ENCODE measurements at regions not wholly inside any gene's neighbourhood (a gene's known extent, or its start where the extent isn't known, plus 50 kb on each side); places are given as distances from the start of the nearest gene placed in this dataset.
"Not testable (repeated sequence)": the region's sequence is repeated elsewhere in the genome, so short reads cannot be mapped to it uniquely, and the experiment has no call there.

DNA sequence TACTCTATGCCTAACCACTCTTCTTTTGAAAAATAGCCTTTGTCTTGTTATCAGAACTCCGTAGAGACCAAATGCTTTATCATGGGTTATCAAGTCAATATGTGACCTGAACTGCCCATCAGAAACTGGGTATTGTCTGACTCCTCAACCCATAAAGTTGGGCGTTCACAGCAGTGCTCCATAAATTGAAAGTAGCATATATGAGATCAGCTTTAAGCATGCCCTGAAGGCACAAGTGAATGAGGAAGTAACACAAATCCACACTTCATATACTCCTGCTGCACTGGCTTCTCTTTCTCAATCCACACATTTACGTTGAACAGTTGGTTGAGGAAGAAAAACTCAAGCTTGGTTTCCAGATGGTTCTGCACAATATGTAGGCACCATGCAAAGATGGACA is 1106.0 kb downstream of the STIM2 start:
- DNase-seq: no peak
- TF ChIP-seq GATA1 (IDR thresholded peaks at IDR 0.05; ENCODE audit: low read depth, low read length) (no peak), POLR2A (IDR thresholded peaks at IDR 0.05; ENCODE audit: low read length) (no peak)

DNA sequence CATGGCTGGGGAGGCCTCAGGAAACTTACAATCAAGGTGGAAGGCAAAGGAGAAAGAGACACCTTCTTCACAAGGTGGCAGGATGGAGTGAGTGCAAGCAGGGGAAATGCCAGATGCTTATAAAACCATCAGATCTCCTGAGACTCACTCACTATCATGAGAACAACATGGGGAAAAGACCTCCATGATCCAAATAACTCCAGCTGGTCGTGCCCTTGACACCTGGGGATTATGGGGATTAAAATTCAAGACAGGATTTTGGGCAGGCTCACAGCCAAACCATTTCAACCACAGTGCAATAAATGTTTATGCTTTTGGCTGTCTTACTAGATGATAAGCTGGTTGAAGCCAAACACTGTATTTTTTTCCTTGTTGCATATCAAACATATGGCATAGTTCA is 1112.4 kb downstream of the STIM2 start:
- no peak for TF ChIP-seq GATA1 (IDR thresholded peaks at IDR 0.05; ENCODE audit: low read depth, low read length)
- no peak for TF ChIP-seq POLR2A (IDR thresholded peaks at IDR 0.05; ENCODE audit: low read length)
- DNase-seq: no peak

DNA sequence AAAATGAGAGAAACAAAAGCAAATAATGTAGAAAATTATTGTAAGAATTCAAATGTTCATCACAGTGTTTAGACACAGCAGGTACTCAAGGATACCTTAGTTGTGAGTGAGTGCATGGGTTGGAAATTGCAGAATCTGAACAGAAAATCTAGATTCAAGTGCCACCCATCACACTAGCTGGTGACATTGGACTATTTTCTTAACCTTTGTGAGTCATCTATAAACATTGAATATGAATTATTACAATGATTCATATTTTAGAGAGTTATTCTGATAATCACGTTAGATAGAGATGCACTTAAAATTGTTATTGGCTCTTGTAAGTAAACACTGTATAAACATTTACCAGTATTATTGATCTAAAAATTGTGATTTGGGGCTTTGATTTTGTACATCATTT is 1113.1 kb downstream of the STIM2 start:
- TF ChIP-seq POLR2A (IDR thresholded peaks at IDR 0.05; ENCODE audit: low read length) (no peak), GATA1 (IDR thresholded peaks at IDR 0.05; ENCODE audit: low read depth, low read length) (no peak)
- no peak for DNase-seq

DNA sequence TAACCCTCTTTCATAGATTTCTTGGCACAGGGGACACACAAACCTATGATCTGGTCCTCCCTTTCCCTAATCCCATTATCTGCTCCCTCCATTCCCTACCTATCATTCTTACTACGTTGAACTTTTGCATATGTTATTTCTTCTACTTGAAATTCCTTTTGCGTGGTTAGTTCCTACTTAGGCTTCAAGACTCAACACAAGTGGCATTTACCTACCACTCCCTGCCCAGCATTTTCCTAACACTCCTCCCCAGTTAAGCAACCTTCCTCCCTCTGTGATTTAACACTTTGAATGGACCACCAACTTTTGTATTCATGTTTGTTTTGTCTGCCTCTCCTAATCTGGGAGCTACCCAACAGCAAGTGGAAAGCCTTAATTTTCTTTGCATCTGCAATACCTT is 1113.7 kb downstream of the STIM2 start:
- TF ChIP-seq GATA1 (IDR thresholded peaks at IDR 0.05; ENCODE audit: low read depth, low read length) (no peak), POLR2A (IDR thresholded peaks at IDR 0.05; ENCODE audit: low read length) (no peak)
- no peak for DNase-seq

DNA sequence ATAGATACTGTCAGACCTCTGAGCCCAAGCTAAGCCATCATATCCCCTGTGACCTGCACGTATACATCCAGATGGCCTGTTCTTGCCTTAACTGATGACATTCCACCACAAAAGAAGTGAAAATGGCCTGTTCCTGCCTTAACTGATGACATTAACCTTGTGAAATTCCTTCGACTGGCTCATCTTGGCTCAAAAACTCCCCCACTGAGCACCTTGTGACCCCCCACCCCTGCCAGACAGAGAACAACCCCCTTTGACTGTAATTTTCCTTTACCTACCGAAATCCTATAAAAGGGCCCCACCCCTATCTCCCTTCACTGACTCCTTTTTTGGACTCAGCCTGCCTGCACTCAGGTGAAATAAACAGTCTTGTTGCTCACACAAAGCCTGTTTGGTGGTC is 1114.2 kb downstream of the STIM2 start:
- not testable (repeated sequence) for DNase-seq

DNA sequence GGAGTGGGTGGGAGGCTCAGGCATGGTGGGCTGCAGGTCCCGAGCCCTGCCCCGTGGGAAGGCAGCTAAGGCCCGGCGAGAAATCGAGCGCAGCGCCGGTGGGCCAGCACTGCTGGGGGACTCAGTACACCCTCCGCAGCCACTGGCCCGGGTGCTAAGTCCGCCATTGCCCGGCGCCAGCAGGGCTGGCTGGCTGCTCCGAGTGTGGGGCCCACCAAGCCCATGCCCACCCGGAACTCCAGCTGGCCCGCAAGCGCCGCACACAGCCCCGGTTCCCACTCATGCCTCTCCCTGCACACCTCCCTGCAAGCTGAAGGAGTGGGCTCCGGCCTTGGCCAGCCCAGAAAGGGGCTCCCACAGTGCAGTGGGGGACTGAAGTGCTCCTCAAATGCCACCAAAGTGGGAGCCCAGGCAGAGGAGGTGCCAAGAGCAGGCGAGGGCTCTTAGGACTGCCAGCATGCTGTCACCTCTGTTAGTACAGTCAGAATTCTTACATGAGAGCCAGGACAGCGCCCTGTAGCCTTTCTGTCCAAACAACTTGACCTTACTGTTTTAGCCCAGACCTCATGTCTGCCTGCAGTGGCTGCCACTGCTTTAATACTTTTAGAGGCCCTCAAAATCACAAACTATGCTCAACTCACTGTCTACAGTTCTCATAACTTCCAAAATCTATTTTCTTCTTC is 1117.9 kb downstream of the STIM2 start:
- not testable (repeated sequence) for DNase-seq

DNA sequence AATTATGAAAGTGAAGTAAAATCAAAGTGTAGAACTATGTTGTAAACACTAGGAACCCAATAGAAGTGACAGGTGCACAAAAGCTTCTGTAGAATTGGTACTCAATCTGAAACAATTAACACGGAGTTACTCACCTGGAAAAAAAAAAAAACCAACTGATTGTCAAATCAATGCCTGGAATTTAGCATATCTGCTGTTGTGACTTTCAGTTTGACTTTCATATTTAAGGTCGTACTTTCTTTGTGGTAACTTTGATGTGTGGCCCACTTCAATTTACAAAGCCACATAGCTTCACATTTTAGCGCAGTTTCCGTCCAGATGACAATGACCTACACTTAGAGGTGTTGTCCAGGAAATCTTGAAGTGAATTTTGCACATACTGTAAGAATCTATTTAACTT is 1124.9 kb downstream of the STIM2 start:
- no peak for TF ChIP-seq GATA1 (IDR thresholded peaks at IDR 0.05; ENCODE audit: low read depth, low read length)
- TF ChIP-seq POLR2A (IDR thresholded peaks at IDR 0.05; ENCODE audit: low read length): no peak
- no peak for DNase-seq

DNA sequence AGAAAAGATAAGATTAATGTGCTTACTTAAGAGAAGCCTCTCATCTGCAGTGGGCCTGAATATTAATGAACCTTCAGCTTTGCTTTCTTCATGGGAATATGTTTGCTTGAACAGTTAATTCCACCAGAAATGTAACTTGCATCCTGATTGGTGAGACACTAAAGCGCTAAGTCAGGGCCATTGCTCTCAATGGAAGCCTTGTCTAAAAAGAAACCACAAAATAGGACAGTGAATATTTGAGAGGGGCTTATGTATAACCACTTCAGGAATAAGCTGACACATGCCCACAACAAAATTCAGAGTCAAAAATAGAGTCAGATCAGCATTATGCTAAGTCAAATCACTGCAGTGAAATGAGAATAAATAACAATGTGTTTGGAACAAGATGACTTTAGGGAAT is 1125.8 kb downstream of the STIM2 start:
- no peak for DNase-seq
- TF ChIP-seq GATA1 (IDR thresholded peaks at IDR 0.05; ENCODE audit: low read depth, low read length) (no peak), POLR2A (IDR thresholded peaks at IDR 0.05; ENCODE audit: low read length) (no peak)

DNA sequence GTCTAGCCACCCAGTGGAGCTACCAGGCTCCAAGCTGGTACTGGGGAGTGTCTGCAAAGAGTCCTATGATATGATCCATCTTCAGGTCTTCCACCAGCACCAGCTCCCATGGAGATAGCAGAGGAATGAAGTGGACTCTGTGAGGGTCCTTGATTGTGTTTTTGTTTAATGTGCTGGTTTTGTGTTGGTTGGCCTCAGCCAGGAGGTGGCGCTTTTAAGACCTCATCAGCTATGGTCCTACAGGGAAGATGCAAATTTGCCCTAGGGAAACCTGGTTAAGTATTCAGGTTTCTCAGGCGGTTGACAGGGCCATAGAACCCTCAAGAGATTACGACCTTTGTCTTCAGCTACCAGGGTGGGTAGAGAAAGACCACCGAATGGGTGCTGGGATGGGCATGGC is 1141.1 kb downstream of the STIM2 start:
- no peak for DNase-seq
- TF ChIP-seq GATA1 (IDR thresholded peaks at IDR 0.05; ENCODE audit: low read depth, low read length): no peak

DNA sequence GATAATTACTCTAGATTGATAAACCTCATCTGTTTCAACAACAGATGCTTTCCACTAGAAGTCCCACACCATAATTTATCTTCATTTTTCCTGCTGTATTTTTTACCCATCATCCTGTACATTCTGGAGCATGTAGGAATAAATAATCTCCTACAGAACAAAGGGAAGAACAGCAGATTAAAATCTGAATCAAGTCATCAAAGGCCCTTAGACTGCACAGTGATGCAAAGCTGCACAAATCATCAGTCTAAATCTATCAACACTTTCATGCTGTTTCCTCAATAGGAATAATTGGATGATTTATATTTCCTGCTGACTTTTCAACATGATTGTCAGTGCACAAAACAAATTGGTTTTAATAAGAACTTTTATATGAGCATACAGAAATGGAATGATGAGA is 1143.9 kb downstream of the STIM2 start:
- TF ChIP-seq GATA1 (IDR thresholded peaks at IDR 0.05; ENCODE audit: low read depth, low read length): no peak
- TF ChIP-seq POLR2A (IDR thresholded peaks at IDR 0.05; ENCODE audit: low read length): no peak
- DNase-seq: no peak

DNA sequence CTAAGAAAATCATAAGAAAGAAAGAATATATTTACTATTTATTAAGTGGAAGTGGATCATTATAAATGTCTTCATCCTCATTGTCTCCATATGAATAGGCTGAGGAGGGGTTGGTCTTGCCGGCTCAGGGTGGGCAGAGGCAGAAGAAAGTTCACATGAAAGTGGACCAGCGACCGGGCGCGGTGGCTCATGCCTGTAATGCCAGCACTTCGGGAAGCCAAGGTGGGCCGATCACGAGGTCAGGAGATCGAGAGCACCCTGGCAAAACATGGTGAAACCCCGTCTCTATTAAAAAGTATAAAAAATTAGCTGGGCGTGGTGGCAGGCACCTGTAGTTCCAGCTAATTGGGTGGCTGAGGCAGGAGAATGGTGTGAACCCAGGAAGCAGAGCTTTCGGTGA is 1145.4 kb downstream of the STIM2 start:
- no peak for DNase-seq
- TF ChIP-seq POLR2A (IDR thresholded peaks at IDR 0.05; ENCODE audit: low read length) (no peak), GATA1 (IDR thresholded peaks at IDR 0.05; ENCODE audit: low read depth, low read length) (no peak)

DNA sequence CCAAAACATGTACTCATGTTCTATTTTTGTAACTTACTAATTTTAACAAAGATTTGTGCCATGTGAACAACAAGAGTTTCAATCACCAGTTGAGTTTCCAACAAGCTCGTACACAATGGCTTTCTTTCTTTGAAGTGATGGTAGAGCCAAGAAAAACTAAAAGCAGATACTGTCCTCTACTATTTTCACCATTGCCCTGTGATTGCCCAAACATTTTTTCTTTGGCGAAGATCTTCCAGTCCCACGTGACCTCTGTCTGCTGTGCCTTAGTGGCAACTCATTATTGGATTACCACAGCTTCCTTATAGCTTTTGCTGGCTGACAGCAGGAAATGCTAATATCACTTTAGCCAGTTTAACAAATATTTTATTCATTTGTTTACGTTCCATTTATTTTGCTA is 1147.1 kb downstream of the STIM2 start:
- no peak for DNase-seq
- TF ChIP-seq GATA1 (IDR thresholded peaks at IDR 0.05; ENCODE audit: low read depth, low read length): no peak
- TF ChIP-seq POLR2A (IDR thresholded peaks at IDR 0.05; ENCODE audit: low read length): no peak

DNA sequence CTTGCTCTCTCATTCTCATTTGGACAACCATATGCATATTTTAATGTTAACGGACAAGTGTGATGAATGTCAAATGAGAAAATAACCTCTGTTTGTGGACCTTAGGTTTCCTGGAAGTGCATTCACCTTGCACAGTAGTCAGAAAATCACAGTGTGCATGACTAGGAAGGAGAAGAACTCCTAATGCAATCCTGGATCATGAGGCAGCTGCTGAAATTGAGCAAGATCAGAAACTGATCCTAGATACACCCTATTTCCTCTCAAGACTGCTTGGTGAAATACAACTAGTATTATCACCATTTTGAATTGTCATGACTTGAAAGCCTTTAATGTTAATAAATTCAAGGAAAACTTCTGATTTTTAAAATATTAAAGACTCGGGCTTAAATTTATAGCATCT is 1148.9 kb downstream of the STIM2 start:
- no peak for TF ChIP-seq POLR2A (IDR thresholded peaks at IDR 0.05; ENCODE audit: low read length)
- TF ChIP-seq GATA1 (IDR thresholded peaks at IDR 0.05; ENCODE audit: low read depth, low read length): no peak
- no peak for DNase-seq

DNA sequence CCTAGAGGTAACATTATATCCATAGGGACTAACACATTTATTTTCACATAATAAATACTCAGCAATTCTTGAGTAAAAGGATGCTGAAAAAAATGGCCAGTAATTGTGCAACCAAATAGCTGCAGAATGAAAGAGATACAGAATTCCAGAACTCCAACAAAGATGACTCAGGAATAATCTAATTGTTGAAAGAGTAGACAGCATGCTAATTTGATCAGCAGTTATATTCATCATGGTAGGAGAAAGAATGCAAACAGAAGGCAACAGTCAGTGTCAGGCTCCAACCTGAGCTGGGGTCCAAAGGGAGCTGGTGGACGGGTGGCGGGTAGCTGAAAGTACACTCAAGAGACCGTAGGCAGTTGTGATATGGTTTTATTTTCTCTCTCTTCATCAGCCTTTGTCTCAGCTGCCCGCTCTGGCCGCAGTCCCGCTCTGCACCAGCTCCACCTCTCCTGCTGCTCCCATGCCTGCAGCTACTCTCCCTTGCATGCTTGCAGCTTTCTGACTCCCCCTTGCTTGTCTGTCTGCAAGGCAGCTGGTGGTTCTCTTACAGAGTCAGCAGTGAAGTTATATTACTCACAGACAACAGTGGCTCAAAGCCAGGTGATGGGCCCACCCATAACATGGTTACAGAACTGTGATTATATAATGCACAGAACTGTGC is 1150.1 kb downstream of the STIM2 start:
- no peak for TF ChIP-seq POLR2A (IDR thresholded peaks at IDR 0.05; ENCODE audit: low read length)
- TF ChIP-seq GATA1 (IDR thresholded peaks at IDR 0.05; ENCODE audit: low read depth, low read length): no peak
- no peak for DNase-seq

DNA sequence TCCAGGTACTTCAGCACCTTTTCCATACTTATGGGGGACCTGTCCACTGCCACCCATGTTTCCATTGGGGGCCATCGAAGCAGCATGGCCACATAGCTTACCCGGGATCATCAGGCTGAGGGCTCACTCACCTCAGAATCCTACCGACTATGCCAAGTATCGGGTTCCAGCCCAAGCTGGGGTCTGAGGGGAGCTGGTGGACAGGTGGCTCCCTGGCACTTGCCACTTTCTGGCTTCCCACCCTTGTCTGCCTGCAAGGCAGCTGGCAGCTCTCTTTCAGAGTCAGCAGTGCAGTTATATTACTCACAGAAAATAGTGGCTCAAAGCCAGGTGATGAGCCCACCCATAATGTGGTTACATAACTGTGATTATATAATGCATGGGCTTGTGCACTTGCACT is 1153.8 kb downstream of the STIM2 start:
- peak in 1 of 2 experiments; percentile 1 for DNase-seq
- TF ChIP-seq POLR2A (IDR thresholded peaks at IDR 0.05; ENCODE audit: low read length): no peak
- no peak for TF ChIP-seq GATA1 (IDR thresholded peaks at IDR 0.05; ENCODE audit: low read depth, low read length)

DNA sequence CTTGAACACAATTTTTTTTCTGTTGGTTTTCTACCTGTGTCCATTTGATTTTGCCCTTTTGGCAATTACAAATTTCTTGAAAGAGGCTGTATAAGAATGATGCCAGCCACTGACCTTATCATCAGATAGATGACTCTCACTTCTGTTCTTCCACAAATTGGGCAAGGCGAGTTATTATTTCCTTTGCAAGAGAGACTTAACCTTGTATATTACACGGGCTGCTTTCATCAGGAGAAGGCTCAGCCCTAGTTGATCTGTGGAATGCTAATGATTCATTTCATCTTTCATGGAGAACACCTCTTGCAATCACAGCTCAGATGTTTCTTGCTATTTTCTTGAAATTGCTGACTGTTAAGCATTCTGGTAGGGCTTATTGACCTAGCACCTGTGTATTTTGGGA is 1155.4 kb downstream of the STIM2 start:
- no peak for DNase-seq
- TF ChIP-seq GATA1 (IDR thresholded peaks at IDR 0.05; ENCODE audit: low read depth, low read length) (no peak), POLR2A (IDR thresholded peaks at IDR 0.05; ENCODE audit: low read length) (no peak)

DNA sequence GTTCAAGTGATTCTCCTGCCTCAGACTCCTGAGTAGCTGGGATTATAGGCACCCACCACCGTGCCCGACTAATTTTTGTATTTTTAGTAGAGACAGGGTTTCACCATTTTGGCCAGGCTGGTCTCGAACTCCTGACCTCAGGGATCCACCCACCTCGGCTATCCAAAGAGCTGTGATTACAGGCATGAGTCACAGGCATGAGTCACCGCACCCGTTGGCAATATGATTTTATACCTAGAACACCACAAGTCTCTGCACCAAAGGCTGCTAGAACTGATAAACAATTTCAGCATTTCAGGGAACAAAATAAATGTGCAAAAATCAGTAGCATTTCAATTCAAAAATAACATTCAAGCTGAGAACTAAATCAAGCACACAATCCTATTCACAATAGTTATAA is 1177.6 kb downstream of the STIM2 start:
- DNase-seq: not testable (repeated sequence)
